Heart left ventricle (tissue), 16 donors: ENCODE measurements at regions not wholly inside any gene's neighbourhood (a gene's known extent, or its start where the extent isn't known, plus 50 kb on each side); places are given as distances from the start of the nearest gene placed in this dataset.

Source experiments
- ATAC-seq, 4 donors: fragments of 200-7000 bp; cut with Tn5 transposase; one replicate each; pipeline ENCODE4 v1.9.1; 2020 to 2022; ENCODE audit warnings: moderate library complexity in 4 of 4, mild to moderate bottlenecking in 3 of 4, moderate number of reproducible peaks in 1 of 4
- DNase-seq, 5 donors: peaks; one replicate each; pipeline ENCODE4 v3.0.0-alpha.2; 2020
- H3K27ac ChIP-seq, 12 donors: fragments of 200-600 bp; sonication (generic) in 4 of 12; one replicate each; pipeline versions ENCODE4 v1.5.0 to v1.8.0; 2016 to 2022; ENCODE audit warnings: mild to moderate bottlenecking in 2 of 12
- H3K27me3 ChIP-seq, 9 donors: fragments of 200-600 bp; sonication (generic) in 2 of 9; one replicate each; pipeline versions ENCODE4 v1.5.1 to v1.8.0; 2016 to 2022; ENCODE audit warnings: mild to moderate bottlenecking in 3 of 9
- H3K36me3 ChIP-seq, 9 donors: fragments of 200-600 bp; sonication (generic) in 2 of 9; one replicate each; pipeline versions ENCODE4 v1.5.0 to v1.8.0; 2018 to 2022; ENCODE audit warnings: mild to moderate bottlenecking in 2 of 9
- H3K4me1 ChIP-seq, 12 donors: fragments of 200-600 bp; sonication (generic) in 4 of 12; one replicate each; pipeline versions ENCODE4 v1.5.0 to v1.8.0; 2016 to 2022; ENCODE audit warnings: mild to moderate bottlenecking in 3 of 12
- H3K4me3 ChIP-seq, 12 donors: fragments of 200-600 bp; sonication (generic) in 4 of 12; one replicate each; pipeline versions ENCODE4 v1.5.0 to v1.8.0; 2017 to 2022; ENCODE audit warnings: mild to moderate bottlenecking in 9 of 12, moderate library complexity in 4 of 12
- H3K9me3 ChIP-seq, 12 donors: fragments of 200-600 bp; sonication (generic) in 4 of 12; one replicate each; pipeline versions ENCODE4 v1.5.0 to v1.8.0; 2016 to 2022; ENCODE audit warnings: mild to moderate bottlenecking in 1 of 12
- POLR2A ChIP-seq, 2 donors: fragments of 450-650 bp; IDR thresholded peaks; one replicate each; pipeline ENCODE4 v1.6.1; 2017; ENCODE audit warnings: antibody characterized with exemption in 2 of 2, mild to moderate bottlenecking in 2 of 2, moderate library complexity in 2 of 2
- WGBS, 4 donors: extraction: QIAGEN DNeasy Blood & Tissue Kit in 2 of 4; methylation state at CpG; one replicate each; pipeline versions ENCODE4 v1.1.5 to v1.1.7; 2013 to 2018; 5-methylcytosine and 5-hydroxymethylcytosine counted together
- intact Hi-C, 10 donors: fragments of 100-400 bp; cut with DNase I; formaldehyde crosslinking; loops; one replicate each; pipeline versions ENCODE4 v1.11.1 to v1.14.2; 2022
- TF ChIP-seq, protein P1 (sequence below), 12 donors: fragments of 200-600 bp; sonication (generic) in 4 of 12; IDR thresholded peaks; one replicate each; pipeline versions ENCODE4 v1.5.0 to v1.8.0; 2018 to 2022; ENCODE audit warnings: antibody characterized with exemption in 12 of 12, mild to moderate bottlenecking in 5 of 12
- donor health status: ischemic (EF 13 %, LVEDD 7.1; RV severe dilation, severe dysfunction).
- donor health status: healthy with polysubstance abuse.
- donor health status: DM: no; HTN: yes; CAD: no.
- donor health status: DM: no; HTN: no; CAD: no.
- donor health status: ischemic (EF 25% LVEDD 6.9; RV normal size, moderate dysfunction).
- donor health status: ischemic (EF 25% LVEDD 5.7; RV mildly dilated, moderate dysfunction).
- donor health status: healthy.
- donor health status: DM: yes; HTN: yes; CAD: no.
- donor health status: ischemic (EF 35%, LVEDD 5.7; RV mildly dilated, moderate dysfunction).
- donor health status: nonischemic (EF 11% LVEDD 7.7; RV severe dilation, severe dysfunction).
- donor health status: DM: yes; HTN: yes; CAD: no.
- donor health status: PGD.
- donor health status: ischemic (EF 29% LVEDD 5.4; RV normal size, mild dysfunction).
- donor health status: nonischemic (EF 23%, LVEDD 6.1; RV moderate dilation, normal function).

DNA sequence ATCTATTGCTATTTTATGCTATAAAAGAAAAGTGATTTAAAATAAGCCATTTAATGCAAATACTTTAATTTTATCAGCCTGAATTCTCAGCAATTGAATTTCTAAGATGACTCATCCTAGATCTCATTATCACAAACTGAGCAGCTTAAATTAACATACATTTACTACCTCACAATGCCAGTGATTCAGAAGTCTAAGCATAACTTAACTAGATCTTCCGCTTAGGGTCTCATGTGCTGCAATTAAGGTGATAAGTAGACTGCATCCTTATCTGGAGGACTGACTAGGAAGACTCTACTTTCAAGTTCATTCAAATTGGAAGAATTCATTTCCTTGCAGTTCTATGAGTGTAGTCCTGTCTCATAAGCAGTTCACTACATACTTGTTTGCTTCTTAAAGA, 286.6 kb downstream of the COL11A1 start:
- Histone ChIP-seq H3K4me1 (no peaks in the 10 kb centered on the region), H3K27me3 (no peaks in the 10 kb centered on the region), H3K9me3 (peaks cover 0 to 6% (median 0%) of the 10 kb centered on the region in 12 donors), H3K36me3 (no peaks in the 10 kb centered on the region), H3K4me3 (no peak overlapping the region), H3K27ac (no peak overlapping the region)
- WGBS, 4 donors = 74 to 86% (median 80%) methylated on average over 1 of the region's 1 CpG
- TF ChIP-seq, protein P1, sequence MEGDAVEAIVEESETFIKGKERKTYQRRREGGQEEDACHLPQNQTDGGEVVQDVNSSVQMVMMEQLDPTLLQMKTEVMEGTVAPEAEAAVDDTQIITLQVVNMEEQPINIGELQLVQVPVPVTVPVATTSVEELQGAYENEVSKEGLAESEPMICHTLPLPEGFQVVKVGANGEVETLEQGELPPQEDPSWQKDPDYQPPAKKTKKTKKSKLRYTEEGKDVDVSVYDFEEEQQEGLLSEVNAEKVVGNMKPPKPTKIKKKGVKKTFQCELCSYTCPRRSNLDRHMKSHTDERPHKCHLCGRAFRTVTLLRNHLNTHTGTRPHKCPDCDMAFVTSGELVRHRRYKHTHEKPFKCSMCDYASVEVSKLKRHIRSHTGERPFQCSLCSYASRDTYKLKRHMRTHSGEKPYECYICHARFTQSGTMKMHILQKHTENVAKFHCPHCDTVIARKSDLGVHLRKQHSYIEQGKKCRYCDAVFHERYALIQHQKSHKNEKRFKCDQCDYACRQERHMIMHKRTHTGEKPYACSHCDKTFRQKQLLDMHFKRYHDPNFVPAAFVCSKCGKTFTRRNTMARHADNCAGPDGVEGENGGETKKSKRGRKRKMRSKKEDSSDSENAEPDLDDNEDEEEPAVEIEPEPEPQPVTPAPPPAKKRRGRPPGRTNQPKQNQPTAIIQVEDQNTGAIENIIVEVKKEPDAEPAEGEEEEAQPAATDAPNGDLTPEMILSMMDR (IDR thresholded peaks at IDR 0.05) = no peak
- no peak for TF ChIP-seq POLR2A (IDR thresholded peaks at IDR 0.05)
- ATAC-seq (no peak), DNase-seq (no peak)
- intact Hi-C loops = no loop called here

DNA sequence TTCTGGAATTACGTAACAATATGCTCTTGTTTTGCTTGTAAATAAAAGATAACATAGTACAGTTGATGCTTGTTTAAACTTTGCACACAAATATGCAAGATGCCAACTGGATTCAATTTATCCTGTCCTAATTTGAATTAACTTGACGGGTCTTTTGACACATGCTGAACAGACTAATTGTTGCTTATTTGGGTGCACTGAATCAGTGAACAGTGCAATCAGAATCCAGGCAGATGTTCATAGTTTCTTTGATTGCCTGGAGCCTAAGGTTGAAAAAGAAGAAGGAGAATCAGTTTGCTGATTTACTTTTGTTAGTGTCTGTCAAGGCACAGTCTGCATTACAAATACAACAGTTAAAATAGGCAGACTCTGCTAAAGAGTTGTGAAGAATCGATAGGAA, 307.9 kb downstream of the COL11A1 start:
- TF ChIP-seq POLR2A (IDR thresholded peaks at IDR 0.05) = no peak
- TF ChIP-seq, protein P1 (IDR thresholded peaks at IDR 0.05) = no peak
- no peaks in the 10 kb centered on the region for H3K27me3 ChIP-seq
- ATAC-seq = no peak
- DNase-seq = no peak
- intact Hi-C loops = no loop called here
- H3K27ac ChIP-seq = no peak overlapping the region
- H3K9me3 ChIP-seq = peaks cover 0 to 8% (median 0%) of the 10 kb centered on the region in 12 donors
- no peaks in the 10 kb centered on the region for H3K36me3 ChIP-seq
- H3K4me3 ChIP-seq = no peak overlapping the region
- 69 to 76% (median 74%) methylated on average over 3 of the region's 3 CpGs for WGBS, 4 donors
- no peaks in the 10 kb centered on the region for H3K4me1 ChIP-seq

DNA sequence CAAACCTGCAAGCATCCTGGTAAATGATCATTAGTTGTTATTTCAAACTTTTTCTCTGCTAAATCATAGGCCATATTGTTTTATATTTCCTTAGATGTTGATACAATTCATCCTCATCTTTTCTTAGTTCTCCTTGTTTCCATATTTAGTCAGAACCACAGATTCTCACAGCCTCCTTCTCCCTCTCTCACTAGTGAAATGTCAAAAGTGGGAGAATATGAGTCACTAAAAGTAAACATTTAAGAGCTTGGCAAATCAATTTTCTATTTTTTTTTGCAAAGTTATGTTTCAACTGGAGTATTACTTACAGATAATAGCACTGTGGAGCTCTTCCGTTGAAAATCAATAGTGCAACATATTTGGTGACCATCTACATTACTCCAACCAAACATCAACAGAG, 308.8 kb downstream of the COL11A1 start:
- intact Hi-C loops = no loop called here
- H3K4me1 ChIP-seq = no peaks in the 10 kb centered on the region
- no peaks in the 10 kb centered on the region for H3K36me3 ChIP-seq
- peaks cover 0 to 7% (median 0%) of the 10 kb centered on the region in 12 donors for H3K9me3 ChIP-seq
- ATAC-seq (no peak), DNase-seq (no peak)
- H3K27ac ChIP-seq = no peak overlapping the region
- TF ChIP-seq, protein P1 (IDR thresholded peaks at IDR 0.05) = no peak
- no peak for TF ChIP-seq POLR2A (IDR thresholded peaks at IDR 0.05)
- H3K27me3 ChIP-seq = no peaks in the 10 kb centered on the region
- no peak overlapping the region for H3K4me3 ChIP-seq
- WGBS, 4 donors = 71 to 81% (median 73%) methylated on average over 1 of the region's 1 CpG

DNA sequence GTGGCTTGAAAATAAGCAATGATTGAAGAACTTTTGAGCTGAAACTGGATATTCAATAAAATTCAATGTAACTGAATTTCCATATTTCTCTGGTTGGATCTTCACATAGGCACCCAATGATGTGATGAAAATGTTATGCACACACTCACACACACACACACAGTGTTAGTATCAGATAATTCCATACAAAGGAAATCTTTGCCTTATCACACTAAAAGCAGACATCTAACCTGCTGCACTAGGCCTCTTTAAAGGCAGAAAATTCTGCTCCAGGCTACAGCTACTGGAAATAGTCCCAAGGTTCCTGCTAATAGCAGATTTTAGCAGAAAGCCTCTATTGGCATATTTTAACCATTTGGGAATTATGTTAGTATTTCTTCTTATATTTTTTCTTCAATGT, 309.6 kb downstream of the COL11A1 start:
- peaks cover 0 to 3% (median 0%) of the 10 kb centered on the region in 12 donors for H3K9me3 ChIP-seq
- DNase-seq = no peak
- H3K27ac ChIP-seq = no peak overlapping the region
- TF ChIP-seq POLR2A (IDR thresholded peaks at IDR 0.05) = no peak
- TF ChIP-seq, protein P1 (IDR thresholded peaks at IDR 0.05) = no peak
- H3K4me1 ChIP-seq = no peaks in the 10 kb centered on the region
- no peak overlapping the region for H3K4me3 ChIP-seq
- intact Hi-C loops = no loop called here
- H3K27me3 ChIP-seq = no peaks in the 10 kb centered on the region
- no peak for ATAC-seq
- H3K36me3 ChIP-seq = no peaks in the 10 kb centered on the region
